ENCODE measurements at regions not wholly inside any gene's neighbourhood (a gene's known extent, or its start where the extent isn't known, plus 50 kb on each side); places are given as distances from the start of the nearest gene placed in this dataset.

DNA sequence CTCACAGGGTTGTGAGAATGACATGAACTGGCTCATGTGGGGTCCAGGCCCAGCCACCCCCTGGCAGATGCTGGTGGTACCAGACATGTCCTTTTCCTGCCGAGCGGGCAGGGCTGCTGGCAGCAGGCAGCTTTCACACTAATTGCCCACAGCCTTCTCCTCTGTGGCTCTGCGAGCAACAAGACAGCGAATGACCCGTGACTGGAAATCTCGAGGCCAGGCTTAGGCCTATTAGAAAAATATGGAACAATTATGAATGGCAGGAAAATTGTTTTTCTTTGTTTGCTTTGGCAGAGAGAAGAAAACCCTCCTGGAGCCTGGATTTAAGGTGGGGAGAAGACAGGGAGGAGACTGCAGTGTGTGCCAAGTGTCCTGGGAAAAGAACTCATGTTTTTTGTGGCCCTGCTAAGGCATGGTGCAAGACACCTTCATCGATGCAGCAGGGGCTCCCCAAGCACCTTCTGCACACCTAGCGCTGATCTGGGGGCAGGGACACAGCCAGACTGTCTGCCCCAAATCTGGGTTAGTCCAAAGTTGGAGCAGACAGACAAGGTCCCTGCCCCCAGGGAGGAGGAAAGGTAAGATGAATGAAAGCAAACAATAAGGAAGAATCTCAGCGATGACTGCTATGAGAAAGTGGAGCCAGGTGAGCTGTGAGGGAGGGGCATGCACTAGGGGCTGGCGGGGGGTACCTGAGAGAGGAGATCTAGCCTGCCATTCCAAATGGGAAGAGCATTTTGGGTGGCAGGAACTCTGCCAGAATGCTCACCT, 193.8 kb upstream of the TLE3 start:
- no peak for DNase-seq

DNA sequence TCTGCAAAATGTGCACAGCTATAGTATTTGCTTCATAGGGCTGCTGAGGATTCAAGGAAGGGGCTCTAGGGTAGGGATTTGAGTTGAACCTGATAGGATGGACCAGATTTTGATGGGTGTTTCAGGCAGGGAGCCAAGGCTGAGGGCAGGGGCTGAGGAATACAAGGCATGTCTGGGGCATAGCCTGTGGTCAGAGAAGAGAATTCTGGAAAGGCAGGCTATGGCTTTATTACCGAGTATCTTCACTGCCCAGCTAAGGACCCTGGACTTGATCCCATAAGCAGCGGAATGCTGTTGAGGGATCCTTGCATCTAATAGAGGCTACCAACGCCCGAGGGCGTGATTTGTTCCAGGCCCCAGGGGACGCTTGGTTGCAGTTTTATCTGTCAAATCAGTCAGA, 193.0 kb upstream of the TLE3 start:
- DNase-seq: no peak

DNA sequence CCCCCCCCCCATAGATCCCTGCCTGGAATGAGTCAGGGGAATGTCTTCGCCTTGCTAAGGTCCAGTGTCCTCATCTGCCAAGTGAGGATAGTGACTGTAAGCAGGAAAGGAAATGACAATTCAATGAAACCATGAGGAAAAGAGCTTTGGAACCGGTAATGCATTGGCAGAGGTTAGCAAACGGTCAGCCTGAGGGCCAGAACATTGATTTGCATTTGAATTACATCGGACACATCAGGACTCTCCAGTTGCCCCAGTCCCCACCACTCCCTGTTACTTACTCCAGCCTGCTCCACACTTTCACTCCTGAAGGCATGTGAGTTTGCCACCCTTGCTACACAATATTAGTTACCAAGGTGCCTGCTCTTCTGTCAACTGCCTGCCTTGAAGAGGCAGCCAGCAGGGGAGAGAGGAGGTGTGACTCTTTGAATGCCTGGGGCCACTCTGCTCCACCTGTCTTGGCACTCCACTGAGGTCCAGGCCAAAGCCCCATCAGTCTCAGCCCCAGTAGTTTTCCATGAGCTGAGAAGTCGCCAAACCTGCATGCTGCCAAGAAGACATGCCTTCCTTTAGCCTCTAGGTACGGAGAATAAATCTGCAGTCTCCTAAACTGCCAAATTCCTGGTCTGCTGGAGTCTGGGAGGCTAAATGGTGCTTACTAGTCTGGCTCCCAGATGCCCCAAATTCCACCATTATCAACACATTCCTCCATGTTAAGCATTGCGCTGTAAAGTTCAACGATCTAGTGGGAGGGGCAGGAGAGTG, 191.7 kb upstream of the TLE3 start:
- no peak for DNase-seq

DNA sequence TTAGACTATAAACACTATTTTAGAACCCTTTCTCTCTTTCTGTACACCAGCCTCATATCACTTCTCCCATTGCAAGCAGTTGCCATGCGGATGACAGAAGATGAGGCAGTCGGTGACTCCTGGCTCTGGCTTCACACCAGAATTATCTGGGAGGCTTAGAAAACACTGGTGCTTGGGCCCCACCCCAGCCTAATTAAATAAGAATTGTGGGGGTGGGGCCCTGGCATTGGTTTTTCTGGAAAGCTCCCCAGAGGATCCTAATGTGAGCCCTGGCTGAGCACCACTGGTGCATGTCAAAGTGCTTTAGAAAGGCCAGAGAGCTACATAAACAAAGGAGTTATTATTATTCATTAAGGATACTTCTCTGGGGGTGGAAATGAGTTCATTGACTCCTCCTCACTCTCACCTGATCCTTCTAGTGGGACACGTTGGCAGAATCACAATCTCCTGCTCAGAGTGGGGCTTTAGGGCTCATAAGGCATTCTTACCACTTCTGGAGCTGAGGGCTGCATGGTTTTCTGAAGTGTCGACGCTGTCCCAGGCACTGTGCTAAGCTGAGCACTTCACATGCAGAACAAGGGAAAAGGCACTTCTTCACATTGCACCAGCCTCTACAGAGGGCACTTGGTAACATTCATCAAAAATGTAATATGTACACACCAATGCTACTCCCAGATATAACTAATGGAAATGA, 188.5 kb upstream of the TLE3 start:
- DNase-seq: no peak

DNA sequence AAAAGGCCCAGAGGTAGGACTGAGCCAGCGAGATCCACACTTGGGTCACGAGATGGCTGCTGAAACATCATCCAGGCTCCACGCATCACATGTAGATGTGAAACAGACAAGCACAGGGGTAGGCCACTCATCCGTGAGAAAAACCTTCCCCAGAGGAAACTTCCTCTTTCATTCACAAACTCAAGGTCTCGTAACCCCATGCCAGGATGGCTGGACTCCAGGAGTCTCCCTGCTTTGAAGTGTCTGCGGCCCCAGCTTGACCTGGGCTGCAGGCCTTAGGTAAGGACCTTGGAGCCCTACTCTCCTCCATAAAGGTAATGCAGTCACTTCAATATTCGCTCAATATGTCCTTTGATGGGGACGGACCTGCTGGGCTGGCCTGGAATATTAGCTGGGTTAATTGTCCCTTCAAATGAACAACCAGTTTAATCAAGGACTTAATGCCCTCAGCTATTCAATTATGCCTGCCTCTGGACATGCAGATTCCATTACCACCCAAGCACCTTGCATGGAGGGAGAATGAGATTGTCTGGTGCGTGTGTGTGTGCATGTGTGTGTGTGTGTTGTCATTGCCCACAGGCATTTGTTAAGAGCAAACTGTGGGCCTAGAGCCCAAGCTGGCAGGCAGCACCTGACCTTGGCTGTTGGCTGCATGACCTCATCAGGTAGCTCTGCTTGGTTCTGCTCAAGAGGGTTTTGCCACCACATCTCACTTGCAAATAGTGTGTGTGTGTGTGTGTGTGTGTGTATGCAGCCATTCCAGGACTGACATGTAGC, 186.9 kb upstream of the TLE3 start:
- DNase-seq: no peak

DNA sequence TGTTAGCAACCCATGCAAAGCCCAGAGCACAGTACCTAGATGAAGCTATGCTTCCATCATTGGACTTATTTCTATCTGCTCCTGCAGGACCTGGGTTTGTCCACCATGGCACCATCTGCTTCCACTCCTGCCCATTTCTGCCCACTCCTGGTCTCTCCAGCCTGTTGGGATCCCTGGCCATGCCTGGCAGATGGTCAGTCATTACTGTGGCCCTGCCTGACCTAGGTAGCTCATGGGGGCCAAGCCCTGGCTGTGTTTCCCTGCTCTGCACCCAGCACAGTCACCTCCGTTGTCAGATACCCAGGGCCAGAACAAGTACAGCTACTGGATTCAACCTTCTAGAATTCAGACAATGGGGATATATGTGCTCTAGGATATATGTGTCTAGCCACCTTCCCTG, 185.8 kb upstream of the TLE3 start:
- no peak for DNase-seq

DNA sequence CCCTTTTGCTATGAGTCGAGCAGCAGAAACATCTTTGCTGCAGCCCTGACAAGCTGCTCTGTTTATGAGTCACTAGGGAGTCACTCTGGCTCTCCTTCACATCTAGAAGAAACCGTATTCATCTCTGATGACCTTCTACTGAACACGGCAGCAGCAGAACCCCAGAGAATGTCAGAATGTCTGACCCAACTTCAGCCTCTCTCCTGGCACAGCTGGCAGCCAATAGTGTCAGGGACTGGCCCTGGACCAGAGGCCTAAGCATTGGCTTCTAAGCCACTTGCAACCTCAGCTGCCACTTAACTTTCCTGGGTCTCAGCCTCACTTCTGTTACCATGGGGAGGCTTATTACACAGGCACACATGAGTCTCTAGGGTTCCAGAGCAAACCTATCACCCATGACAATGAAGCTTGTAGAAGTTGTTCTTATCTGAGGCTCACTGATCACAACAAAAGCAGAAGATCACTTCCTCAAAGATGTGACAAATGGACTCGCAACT, 184.1 kb upstream of the TLE3 start:
- no peak for DNase-seq

DNA sequence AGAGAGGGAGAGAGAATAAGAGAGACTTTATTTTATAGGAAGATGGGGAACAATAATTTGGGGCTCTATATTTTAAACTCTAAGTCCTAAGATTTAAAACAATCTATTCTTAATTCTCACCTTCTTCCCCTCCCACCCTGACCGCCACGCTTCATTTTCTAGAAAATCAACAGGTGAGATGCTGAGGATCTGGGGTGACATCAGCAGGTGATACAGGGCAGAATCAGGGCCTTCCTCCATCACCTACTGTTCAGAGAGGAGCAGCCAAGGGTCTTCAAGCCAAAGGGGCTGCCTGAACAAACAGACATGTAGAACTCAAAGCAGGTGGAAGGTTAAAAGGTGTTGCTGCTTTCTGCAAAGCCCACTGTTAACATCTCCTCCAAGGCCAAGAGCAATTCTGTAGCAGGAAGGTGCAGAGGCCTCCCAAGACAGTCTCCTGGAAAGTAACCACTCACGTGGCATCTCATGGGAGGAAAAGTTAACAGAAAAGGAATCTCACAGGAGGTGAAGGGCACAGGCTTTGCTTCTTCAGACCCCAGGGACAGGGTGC, 183.6 kb upstream of the TLE3 start:
- DNase-seq: no peak

DNA sequence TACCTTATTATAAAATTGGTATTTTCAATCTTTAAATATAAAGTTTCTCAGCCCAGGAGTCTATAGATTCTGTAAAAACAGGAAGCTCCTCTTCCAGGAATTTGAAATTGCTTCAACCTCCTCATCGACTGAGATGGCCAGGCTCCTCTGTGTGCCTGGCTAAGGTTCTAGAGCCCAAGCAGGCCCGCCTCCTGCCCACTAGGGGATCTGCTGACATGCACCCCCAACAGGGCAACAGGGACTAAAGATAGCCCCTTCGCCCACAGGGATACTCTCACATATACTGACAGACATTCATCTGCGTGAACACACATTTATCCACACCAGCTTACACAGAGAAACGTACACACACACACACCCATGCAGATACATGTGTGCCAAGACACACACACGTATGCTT, 183.1 kb upstream of the TLE3 start:
- no peak for DNase-seq

DNA sequence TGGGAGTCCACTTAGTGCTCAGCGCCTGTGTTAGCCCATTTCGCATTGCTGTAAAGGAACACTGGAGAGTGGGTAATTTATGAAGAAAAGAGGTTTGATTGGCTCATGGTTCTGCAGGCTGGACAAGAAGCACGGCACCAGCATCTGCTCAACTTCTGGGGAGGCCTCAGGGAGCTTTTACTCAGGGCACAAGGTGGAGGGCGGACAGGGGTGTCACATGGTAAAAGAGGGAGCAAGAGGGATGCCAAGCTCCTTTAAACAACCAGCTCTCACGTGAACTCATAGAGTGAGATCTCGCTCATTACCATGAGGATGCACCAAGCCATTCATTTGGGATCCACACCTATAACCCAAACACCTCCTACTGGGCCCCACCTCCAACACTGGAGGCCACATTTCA, 181.4 kb upstream of the TLE3 start:
- no peak for DNase-seq

DNA sequence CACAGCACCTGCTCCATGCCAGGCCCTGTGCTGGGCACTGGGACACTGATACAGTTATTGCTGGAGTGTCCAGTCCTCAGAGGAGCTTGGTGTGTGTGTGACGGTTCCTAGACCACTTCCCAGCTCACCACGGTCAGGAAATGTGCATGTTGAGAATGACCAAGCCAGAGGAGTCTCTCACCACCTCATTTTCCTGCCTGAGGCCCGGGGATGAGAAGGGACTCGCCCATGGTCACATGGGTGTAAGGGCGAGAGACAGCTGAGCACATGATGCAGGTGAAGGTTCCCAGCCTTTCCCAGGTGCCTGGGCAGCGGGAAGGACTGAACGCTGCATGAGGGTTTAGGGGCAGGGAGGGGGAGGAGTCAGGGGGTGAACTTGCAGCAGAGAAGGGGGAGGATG, 180.9 kb upstream of the TLE3 start:
- DNase-seq: no peak

DNA sequence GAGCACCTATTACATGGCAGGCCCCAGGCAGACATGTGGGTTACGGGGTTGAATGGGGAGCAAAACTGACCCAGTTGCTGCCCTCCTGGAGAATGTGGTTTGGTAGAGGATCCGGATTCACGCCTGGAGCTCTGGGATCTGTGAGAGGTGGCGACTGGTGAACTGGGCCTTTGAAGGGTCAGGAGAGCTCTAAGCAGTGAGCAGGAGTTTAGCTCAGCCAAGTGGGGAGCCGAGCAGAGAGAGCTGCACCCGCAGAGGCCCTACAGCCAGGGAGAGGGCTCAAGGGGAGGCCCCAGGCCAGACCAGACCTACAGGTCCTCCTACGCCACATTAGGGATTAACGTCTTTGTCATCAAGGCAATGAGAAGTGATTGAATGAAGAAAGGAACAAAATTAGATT, 179.8 kb upstream of the TLE3 start:
- no peak for DNase-seq

DNA sequence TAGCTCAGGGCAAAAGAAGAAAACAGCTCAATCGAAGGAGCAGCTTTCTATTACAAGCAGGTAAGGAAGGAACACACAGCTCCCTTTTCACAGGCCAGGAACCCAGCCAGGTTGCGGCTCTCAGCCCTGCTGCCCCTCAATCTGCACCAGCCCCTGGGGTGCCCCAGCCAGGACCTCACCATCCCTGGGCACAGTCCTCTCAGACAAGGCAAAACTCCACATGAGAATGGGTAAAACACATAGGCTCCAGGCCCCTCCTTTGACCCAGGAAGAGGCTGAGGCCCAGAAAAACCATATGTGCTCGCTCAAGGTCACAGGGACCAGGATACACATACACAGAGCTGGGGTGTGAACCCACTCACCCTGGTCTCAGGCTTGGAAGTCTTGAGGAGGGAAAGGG, 178.7 kb upstream of the TLE3 start:
- no peak for DNase-seq

DNA sequence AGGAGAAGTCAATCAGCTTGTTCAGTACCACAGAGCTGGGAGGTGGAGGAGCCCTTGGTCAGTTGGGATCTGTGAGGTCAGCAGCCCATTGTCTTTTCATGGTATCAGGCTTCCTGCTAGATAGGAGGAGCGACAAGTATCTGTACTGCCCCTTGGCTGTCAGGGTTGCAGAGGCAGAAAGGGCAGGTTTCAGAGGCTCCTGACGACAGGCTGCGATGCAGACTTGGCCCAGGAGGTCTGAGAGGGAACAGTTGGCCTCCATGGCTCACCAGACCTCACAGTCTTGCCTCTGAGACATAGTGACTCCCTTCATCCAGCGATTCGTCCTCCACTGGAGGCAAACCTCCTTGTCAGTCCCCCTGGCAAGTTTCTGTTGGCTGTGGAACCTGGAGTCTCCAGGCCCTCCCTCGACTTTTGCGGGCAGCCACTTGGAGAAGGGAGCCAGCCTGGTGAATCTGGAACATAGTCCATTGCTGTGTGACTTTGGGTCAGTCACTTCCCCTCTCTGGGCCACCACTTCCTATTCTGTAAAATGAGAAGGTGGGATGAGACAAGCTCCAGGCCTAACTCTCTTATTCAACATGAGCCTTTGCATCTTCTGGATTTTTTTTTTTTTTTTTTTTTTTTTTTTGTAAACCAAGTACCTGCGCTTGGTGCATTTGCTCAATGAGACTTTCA, 177.9 kb upstream of the TLE3 start:
- no peak for DNase-seq

DNA sequence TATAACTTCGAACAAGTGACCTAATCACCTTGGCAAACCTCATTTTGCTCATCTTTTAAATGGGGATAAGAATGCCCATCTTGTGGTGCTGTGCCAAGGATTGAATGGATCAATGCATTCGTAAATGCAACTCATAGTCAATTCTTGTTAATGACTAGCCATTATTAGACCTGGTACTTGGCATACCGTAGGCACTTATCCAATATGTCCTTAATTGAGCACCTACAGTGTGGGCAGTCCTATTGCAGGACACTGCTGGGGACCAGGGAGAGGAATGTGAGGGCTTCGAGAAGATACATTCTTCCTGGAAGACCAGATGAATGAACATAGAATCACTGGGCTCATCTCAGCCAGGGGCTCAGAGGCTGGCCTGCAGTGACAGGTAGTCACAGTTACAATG, 177.2 kb upstream of the TLE3 start:
- DNase-seq: no peak

DNA sequence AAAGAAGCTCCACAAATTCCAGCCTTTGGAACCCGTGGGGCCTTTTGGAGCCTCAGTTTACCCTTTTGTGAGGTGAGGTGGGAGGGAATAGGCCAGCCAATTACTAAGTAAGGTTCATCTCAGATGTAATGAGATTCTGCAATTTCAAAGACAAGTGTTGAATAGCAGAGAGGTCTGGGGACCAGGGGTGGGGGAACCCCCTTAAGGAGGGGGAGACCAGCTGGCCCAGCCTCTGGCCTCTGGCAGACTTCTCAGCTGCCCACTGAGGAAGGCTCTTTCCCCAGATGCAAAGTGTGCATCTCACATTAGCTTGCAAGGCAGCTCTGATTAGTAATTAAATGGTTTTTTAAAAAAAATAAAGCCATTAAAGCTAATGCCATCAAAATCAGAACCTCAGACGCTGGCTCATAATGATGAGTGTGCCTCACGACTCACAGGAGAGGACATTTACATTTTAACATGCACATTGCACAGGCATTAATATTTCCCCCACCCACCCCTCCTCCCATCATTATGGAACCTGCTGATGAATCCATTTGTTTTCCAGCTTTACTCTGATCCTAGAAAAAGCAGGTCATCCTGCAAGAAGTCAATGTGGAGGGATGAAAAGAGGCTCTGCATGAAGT, 176.7 kb upstream of the TLE3 start:
- DNase-seq: no peak

DNA sequence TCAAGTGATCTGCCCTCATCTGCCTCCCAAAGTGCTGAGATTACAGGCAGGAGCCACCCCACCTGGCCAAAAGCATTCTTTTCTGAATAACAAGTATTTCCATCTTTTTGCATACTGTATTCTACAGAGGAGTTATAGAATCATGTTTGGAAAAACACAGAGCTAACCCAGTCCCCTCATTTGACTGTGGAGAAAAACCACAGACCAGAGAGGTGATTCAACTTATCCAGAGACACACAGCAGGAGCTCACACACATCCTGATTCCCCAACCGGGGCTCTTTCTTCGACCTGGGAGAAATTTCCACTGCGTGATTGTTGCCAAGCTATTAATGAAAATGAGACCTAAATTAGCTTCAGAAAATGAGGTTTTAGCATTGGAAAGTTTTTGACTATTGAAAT, 176.1 kb upstream of the TLE3 start:
- no peak for DNase-seq

DNA sequence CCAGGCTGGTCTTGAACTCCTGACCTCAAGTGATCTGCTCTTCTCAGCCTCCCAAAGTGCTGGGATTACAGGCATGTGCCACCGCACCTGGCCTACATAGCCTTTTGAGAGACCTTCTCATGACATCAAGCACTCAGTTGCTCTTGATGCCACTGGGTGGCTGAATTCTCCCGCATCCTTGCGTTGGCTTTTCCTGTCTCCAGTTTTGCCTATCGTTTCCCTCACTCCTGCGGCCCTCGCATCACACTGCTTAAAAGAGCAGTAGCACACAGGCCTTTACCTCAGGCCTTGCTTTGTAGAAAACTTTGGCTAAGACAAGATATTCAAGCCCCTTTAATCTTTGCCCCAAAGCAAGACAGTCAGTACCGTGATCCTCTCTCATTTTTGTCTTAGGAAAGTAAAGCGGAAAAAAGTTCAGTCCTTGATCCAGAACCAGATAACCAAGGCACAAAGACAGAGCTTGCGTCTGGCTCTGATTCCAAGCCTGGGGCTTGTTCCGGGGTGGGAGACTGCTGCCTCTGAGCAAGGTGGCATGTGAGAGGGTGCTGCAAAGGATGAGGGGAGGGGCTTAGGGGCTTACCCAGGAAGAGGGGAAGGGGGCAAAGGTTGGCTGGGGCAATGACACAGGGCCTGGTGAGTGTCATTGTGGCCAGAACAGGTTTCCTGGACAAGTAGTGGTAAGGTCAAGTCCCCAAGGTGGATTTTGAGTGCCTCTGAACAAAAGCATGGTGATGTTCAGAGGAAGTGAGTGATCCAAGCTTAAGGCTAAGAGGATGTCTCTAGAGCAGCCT, 175.0 kb upstream of the TLE3 start:
- no peak for DNase-seq

DNA sequence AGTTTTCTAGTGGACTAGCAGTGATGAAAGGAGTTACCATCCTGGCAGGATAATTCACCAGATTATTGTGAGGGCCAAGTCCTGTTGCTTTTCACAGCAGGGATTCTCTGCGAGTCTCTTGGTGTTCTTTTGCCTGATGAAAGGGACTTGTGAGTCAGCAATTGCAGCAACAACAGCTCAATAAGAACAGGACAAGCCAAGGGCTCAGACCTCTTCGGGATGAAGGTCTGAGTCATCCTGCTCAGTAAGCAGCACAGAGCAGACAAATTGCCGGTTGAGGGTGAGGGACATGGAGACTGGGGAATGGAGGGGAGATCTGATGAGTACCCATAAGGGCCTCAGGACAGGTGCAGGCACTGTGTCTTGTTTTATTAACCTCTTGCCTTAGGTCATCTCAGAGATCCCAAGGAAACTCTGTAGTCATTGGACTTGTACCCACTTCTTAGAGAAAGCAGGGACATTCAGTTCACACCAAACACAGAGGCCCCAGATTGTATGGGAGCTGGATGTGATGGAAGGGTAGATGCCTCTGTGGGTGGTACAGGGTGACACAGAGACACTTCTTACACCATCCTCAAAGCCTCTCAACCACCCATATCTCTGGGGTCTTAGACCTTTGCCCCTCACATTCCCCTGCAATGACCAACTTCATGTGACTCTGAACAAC, 173.8 kb upstream of the TLE3 start:
- no peak for DNase-seq

DNA sequence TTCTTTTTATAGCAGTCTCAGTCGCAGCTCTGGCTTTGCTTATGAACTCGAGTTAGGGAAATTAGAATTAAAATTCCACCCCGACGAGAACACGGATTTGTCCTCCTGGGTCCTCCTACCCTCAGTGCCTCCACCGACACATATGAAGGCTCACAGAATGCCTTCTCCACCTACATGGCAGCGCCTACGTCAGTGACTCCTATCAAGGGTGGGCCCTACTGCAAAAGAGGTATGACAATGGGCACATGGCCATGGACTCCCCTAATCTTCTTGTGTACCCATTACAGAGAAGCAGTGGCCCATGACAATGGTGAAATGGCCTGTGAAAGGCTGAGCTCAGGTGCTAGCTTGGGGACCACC, 173.0 kb upstream of the TLE3 start:
- no peak for DNase-seq

All from NCI-H2081 treated with DMSO at 0.1 percent for 48 hours (cell line).